Astrocyte (in vitro differentiated cells and primary cell): ENCODE measurements at regions not wholly inside any gene's neighbourhood (a gene's known extent, or its start where the extent isn't known, plus 50 kb on each side); places are given as distances from the start of the nearest gene placed in this dataset.

ENCODE experiments used
- DNase-seq: peaks from one replicate; pipeline ENCODE4 v3.0.0-alpha.2; 2010; ENCODE audit warnings: low read depth
- FAIRE-seq: peaks from 2 replicates; lab custom pipeline; 2011; peaks lifted over from hg19 to GRCh38; lab: Jason Lieb, UNC
- H2AFZ ChIP-seq: 2 replicates; pipeline ENCODE4 v1.6.0; 2012; ENCODE audit warnings: low read depth, low read length, inconsistent platforms
- H3K27ac ChIP-seq: 2 replicates; pipeline ENCODE4 v1.5.1; 2011; ENCODE audit warnings: low read depth, low read length, inconsistent platforms
- H3K27me3 ChIP-seq: 2 replicates; pipeline ENCODE4 v1.6.0; 2011; ENCODE audit warnings: low read length, inconsistent platforms; ENCODE audit not compliant: insufficient read depth
- H3K36me3 ChIP-seq: 2 replicates; pipeline ENCODE4 v1.5.1; 2011; ENCODE audit warnings: low read length, inconsistent platforms; ENCODE audit not compliant: insufficient read depth
- H3K4me1 ChIP-seq: 2 replicates; pipeline ENCODE4 v1.5.1; 2011; ENCODE audit warnings: low read length, inconsistent platforms; ENCODE audit not compliant: insufficient read depth
- H3K4me2 ChIP-seq: 2 replicates; pipeline ENCODE4 v1.6.0; 2012; ENCODE audit warnings: low read length, inconsistent platforms
- H3K4me3 ChIP-seq: 2 replicates; pipeline ENCODE4 v1.5.1; 2011; ENCODE audit warnings: low read depth, mild to moderate bottlenecking, low read length, inconsistent platforms; ENCODE audit not compliant: insufficient read depth
- H3K79me2 ChIP-seq: 2 replicates; pipeline ENCODE4 v1.6.0; 2012; ENCODE audit warnings: mild to moderate bottlenecking, low read length, inconsistent platforms; ENCODE audit not compliant: insufficient read depth
- H3K9ac ChIP-seq: 2 replicates; pipeline ENCODE4 v1.6.0; 2012; ENCODE audit warnings: mild to moderate bottlenecking, low read length, inconsistent platforms
- H3K9me3 ChIP-seq: 2 replicates; pipeline ENCODE4 v1.5.1; 2012; ENCODE audit warnings: low read depth, mild to moderate bottlenecking, low read length, inconsistent platforms; ENCODE audit not compliant: insufficient read depth
- H4K20me1 ChIP-seq: 2 replicates; pipeline ENCODE4 v1.6.0; 2012; ENCODE audit warnings: low read length, inconsistent platforms; ENCODE audit not compliant: insufficient read depth
- H3K27ac Mint-ChIP-seq: one replicate; pipeline ENCODE4 v1.8.0; 2021; ENCODE audit warnings: mild to moderate bottlenecking, mixed read lengths; ENCODE audit not compliant: unreplicated experiment
- H3K27me3 Mint-ChIP-seq: one replicate; pipeline ENCODE4 v1.8.0; 2021; ENCODE audit warnings: low read depth, mixed read lengths; ENCODE audit not compliant: unreplicated experiment
- H3K36me3 Mint-ChIP-seq: one replicate; pipeline ENCODE4 v1.8.0; 2021; ENCODE audit warnings: low read depth, mixed read lengths; ENCODE audit not compliant: unreplicated experiment
- H3K4me1 Mint-ChIP-seq: one replicate; pipeline ENCODE4 v1.8.0; 2021; ENCODE audit warnings: low read depth, mixed read lengths; ENCODE audit not compliant: unreplicated experiment
- H3K4me3 Mint-ChIP-seq: one replicate; pipeline ENCODE4 v1.8.0; 2021; ENCODE audit warnings: mild to moderate bottlenecking, moderate library complexity, mixed read lengths; ENCODE audit not compliant: unreplicated experiment
- H3K9me3 Mint-ChIP-seq: one replicate; pipeline ENCODE4 v1.8.0; 2021; ENCODE audit warnings: mild to moderate bottlenecking, mixed read lengths; ENCODE audit not compliant: unreplicated experiment
- CTCF ChIP-seq: IDR thresholded peaks from 2 replicates; pipeline ENCODE4 v1.5.1; 2011; ENCODE audit warnings: low read depth, mild to moderate bottlenecking, inconsistent platforms, low read length, moderate library complexity; ENCODE audit not compliant: insufficient read depth
- EZH2 ChIP-seq: IDR thresholded peaks from 2 replicates; pipeline ENCODE4 v1.6.1; 2012; ENCODE audit warnings: mild to moderate bottlenecking, low read length, inconsistent platforms; ENCODE audit not compliant: insufficient read depth

GRCh38 chr3:22765679-22766078 lies 437.4 kb upstream of the UBE2E2 start:
- Histone ChIP-seq H3K27me3 (no peaks in the 10 kb centered on the region), H3K27ac (no peak overlapping the region), H3K4me3 (no peak overlapping the region), H3K9me3 (no peaks in the 10 kb centered on the region), H3K4me1 (no peaks in the 10 kb centered on the region), H2AFZ (no peak overlapping the region), H3K79me2 (no peaks in the 10 kb centered on the region), H3K9ac (no peak overlapping the region), H4K20me1 (no peaks in the 10 kb centered on the region), H3K4me2 (no peak overlapping the region), H3K36me3 (no peaks in the 10 kb centered on the region)
- Mint-ChIP-seq H3K9me3 (peaks cover 5% of the 10 kb centered on the region), H3K4me3 (no peak overlapping the region), H3K4me1 (no peaks in the 10 kb centered on the region), H3K27me3 (no peaks in the 10 kb centered on the region), H3K36me3 (no peaks in the 10 kb centered on the region), H3K27ac (no peak overlapping the region)
- no peak for FAIRE-seq
- TF ChIP-seq CTCF, result no peak
- TF ChIP-seq EZH2, result no peak
- DNase-seq, result no peak

GRCh38 chr3:22777834-22778233 lies 425.3 kb upstream of the UBE2E2 start:
- H3K27me3 Mint-ChIP-seq, result no peaks in the 10 kb centered on the region
- H2AFZ ChIP-seq, result no peak overlapping the region
- H3K36me3 ChIP-seq, result no peaks in the 10 kb centered on the region
- H3K9me3 ChIP-seq, result no peaks in the 10 kb centered on the region
- H3K27ac ChIP-seq, result no peak overlapping the region
- H3K4me1 ChIP-seq, result no peaks in the 10 kb centered on the region
- H4K20me1 ChIP-seq, result no peaks in the 10 kb centered on the region
- H3K27ac Mint-ChIP-seq, result no peak overlapping the region
- H3K9ac ChIP-seq, result no peak overlapping the region
- FAIRE-seq, result no peak
- no peaks in the 10 kb centered on the region for H3K36me3 Mint-ChIP-seq
- no peaks in the 10 kb centered on the region for H3K4me1 Mint-ChIP-seq
- H3K4me3 ChIP-seq, result no peak overlapping the region
- no peaks in the 10 kb centered on the region for H3K9me3 Mint-ChIP-seq
- DNase-seq, result no peak
- H3K79me2 ChIP-seq, result no peaks in the 10 kb centered on the region
- TF ChIP-seq EZH2, result no peak
- TF ChIP-seq CTCF, result no peak
- no peak overlapping the region for H3K4me3 Mint-ChIP-seq
- H3K27me3 ChIP-seq, result no peaks in the 10 kb centered on the region
- H3K4me2 ChIP-seq, result no peak overlapping the region

GRCh38 chr3:22779737-22780136 lies 423.4 kb upstream of the UBE2E2 start:
- Mint-ChIP-seq H3K27me3 (no peaks in the 10 kb centered on the region), H3K4me3 (no peak overlapping the region), H3K27ac (no peak overlapping the region), H3K9me3 (peaks cover 5% of the 10 kb centered on the region), H3K4me1 (no peaks in the 10 kb centered on the region), H3K36me3 (no peaks in the 10 kb centered on the region)
- FAIRE-seq, result no peak
- Histone ChIP-seq H3K27me3 (no peaks in the 10 kb centered on the region), H3K79me2 (no peaks in the 10 kb centered on the region), H4K20me1 (no peaks in the 10 kb centered on the region), H3K9ac (no peak overlapping the region), H3K4me3 (no peak overlapping the region), H3K36me3 (no peaks in the 10 kb centered on the region), H3K4me2 (no peak overlapping the region), H3K9me3 (no peaks in the 10 kb centered on the region), H3K4me1 (no peaks in the 10 kb centered on the region), H2AFZ (no peak overlapping the region), H3K27ac (no peak overlapping the region)
- TF ChIP-seq CTCF (no peak), EZH2 (no peak)
- DNase-seq, result no peak
